ENCODE measurements at regions not wholly inside any gene's neighbourhood (a gene's known extent, or its start where the extent isn't known, plus 50 kb on each side); places are given as distances from the start of the nearest gene placed in this dataset.

DNA sequence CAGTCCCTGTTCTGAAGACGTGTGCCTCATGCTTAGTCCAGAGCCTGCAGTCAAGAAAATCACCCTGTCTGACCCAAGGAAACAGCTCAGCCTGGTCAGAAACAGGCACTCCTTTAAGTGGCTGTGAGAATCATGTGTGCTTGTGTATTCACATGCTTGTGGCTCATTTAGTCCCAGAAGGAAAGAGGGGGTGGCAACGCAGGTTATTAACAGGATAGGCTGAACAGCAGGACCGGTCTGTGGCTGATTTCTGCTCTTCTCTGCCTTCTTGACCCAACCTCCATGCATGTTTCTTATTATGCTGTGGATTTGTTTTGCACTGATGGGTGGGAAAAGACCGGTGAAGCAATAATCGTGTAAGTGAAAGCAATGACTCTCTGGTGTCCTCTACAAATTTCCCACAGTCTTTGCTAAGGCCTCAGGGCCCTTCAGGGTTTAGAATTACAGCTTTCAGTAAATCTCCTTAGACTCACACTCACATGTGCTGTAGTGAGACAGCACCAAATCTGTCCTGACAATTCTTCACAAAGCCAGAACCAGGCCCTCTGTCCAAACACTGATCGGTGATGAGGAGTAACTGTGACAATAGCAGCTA is 288.1 kb downstream of the ETS1 start:
- no peak overlapping the region for H3K4me3 ChIP-seq (ENCODE audit: low read depth, low read length)
- TF ChIP-seq, protein P1, sequence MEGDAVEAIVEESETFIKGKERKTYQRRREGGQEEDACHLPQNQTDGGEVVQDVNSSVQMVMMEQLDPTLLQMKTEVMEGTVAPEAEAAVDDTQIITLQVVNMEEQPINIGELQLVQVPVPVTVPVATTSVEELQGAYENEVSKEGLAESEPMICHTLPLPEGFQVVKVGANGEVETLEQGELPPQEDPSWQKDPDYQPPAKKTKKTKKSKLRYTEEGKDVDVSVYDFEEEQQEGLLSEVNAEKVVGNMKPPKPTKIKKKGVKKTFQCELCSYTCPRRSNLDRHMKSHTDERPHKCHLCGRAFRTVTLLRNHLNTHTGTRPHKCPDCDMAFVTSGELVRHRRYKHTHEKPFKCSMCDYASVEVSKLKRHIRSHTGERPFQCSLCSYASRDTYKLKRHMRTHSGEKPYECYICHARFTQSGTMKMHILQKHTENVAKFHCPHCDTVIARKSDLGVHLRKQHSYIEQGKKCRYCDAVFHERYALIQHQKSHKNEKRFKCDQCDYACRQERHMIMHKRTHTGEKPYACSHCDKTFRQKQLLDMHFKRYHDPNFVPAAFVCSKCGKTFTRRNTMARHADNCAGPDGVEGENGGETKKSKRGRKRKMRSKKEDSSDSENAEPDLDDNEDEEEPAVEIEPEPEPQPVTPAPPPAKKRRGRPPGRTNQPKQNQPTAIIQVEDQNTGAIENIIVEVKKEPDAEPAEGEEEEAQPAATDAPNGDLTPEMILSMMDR (IDR thresholded peaks at IDR 0.05; ENCODE audit: insufficient read depth, low read length) = no peak
- peak; percentile 51 for DNase-seq (ENCODE audit: low read depth)

DNA sequence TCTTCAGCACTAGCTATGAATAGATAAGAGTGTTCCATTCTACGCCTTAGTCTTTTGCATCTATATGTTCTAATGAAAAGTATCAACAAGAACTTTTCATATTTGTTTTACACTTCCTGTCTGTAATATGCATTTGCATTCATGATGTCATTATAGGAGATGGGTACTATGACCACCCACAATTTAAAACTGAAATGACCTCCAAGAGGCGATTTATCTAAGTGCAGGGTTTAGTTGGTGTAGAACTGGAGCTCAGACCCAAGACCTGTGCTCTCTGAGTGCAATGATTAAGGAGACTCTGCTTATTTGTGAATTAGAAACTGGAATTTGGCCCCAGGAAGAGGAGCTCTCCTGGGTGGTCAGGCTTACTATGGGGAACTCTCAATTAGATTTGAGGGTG is 289.1 kb downstream of the ETS1 start:
- DNase-seq (ENCODE audit: low read depth) = no peak
- TF ChIP-seq, protein P1 (IDR thresholded peaks at IDR 0.05; ENCODE audit: insufficient read depth, low read length) = no peak
- H3K4me3 ChIP-seq (ENCODE audit: low read depth, low read length) = no peak overlapping the region

DNA sequence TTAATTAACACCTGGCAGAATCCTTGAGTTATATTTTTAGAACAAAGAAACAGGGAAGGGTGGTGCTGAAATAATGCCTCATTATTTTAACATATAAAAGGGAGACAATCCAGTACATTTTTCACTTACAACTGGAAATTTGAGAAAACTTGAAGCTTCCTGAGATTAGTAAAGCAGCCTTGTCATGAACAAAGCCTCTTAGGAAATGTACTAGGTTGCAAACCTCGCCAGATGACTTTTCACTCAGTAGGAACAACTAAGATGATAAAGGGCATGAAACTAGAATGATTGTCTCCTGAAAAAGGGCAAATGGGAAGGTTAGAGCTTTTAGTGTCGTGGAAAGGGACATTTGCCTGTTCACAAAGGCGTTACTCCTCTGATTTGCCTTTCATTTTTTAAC is 289.6 kb downstream of the ETS1 start:
- H3K4me3 ChIP-seq (ENCODE audit: low read depth, low read length) = no peak overlapping the region
- TF ChIP-seq, protein P1 (IDR thresholded peaks at IDR 0.05; ENCODE audit: insufficient read depth, low read length) = no peak
- peak; percentile 14 for DNase-seq (ENCODE audit: low read depth)

DNA sequence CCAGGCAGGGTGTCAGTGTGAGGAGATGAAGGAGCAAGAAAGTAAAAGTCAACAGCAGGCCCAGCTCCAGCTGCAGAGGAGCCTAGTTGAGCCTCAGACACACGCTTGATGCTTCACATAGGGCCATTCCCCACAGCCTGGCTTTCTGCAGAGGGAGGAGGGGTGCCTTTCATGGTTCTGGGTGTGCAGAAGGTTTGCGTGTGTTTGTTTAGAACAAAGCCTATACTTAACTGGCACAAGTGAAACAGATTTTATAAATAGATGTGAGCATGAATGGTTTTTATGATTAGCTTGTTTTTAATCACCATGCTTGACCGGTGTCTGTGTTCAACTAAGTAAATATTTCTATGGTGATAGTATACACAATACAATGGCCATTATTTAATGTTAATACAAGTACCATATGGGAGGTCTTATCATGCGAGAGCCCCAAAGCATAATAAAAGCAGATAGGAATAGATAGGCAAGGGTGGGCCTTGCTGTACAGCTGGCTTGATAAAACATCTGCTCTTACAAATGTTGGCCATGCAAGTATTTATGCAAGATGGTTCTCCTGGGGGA is 290.2 kb downstream of the ETS1 start:
- no peak for DNase-seq (ENCODE audit: low read depth)
- no peak overlapping the region for H3K4me3 ChIP-seq (ENCODE audit: low read depth, low read length)
- TF ChIP-seq, protein P1 (IDR thresholded peaks at IDR 0.05; ENCODE audit: insufficient read depth, low read length) = no peak

DNA sequence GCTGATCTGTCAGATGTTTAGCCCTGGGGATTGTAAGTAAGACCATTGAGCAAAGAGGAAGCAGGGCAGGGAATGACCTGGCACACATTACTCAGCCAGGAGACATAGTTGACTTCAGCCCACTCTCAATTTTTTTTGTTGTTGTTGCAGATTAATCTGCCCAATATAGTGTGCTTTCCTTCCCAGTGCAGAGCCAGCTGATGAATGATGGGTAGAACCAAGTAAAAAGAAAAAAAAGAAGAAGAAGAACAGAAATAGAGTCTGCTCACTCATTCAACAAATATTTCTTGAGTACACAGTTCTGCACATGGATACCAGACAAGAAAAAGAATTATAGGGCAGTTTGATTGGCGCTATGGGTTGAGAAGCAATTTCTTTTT is 292.7 kb downstream of the ETS1 start:
- TF ChIP-seq, protein P1 (IDR thresholded peaks at IDR 0.05; ENCODE audit: insufficient read depth, low read length) = no peak
- DNase-seq (ENCODE audit: low read depth) = peak; percentile 44
- no peak overlapping the region for H3K4me3 ChIP-seq (ENCODE audit: low read depth, low read length)

DNA sequence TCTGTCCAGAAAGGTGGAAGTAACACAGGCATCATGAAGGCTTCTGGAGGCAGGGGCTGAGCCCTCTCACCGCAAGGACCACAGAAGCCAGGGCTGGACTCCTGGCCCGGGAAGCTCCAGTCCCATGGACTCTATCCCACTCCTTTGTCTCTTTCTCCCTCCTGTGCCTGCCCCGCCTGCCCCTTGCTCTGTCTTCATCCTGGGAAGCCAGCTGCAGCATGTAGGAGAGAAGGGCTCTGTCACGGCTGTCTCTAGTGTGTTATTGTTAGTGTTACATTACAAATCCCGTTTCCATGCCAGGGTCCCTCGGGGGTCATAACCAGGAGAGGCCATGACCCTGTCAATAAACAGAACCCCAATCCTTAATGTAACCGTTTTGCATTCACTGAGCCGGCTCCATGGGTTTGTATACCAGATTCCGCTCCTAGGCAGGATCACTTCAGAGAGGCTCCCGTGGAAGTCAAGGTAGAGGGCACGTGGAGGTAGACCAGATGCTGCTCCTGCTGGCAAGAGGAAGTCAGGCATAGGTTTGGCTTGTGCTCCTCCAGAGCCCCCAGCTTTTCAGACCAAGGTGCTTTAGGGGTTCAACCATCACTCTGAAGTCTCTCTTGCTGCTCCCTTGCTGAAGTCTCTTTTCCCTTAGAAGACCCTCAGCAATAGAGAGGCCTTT is 293.2 kb downstream of the ETS1 start:
- H3K4me3 ChIP-seq (ENCODE audit: low read depth, low read length) = no peak overlapping the region
- DNase-seq (ENCODE audit: low read depth) = no peak
- TF ChIP-seq, protein P1 (IDR thresholded peaks at IDR 0.05; ENCODE audit: insufficient read depth, low read length) = no peak

Data from fibroblast of the aortic adventitia (primary cell).